Stimulated activated CD4-positive, alpha-beta T cell treated with anti-CD3 and anti-CD28 coated beads, Interleukin-12 subunit alpha, Interleukin-12 subunit beta, amount 100 ng/mL, for 48 hours (primary cell): ENCODE measurements at regions not wholly inside any gene's neighbourhood (a gene's known extent, or its start where the extent isn't known, plus 50 kb on each side); places are given as distances from the start of the nearest gene placed in this dataset.

Source experiments
- DNase-seq, 3 donors: peaks; one replicate each; pipeline ENCODE4 v3.0.0-alpha.2; 2020; ENCODE audit warnings: low read depth in 2 of 3, low spot score in 1 of 3

GRCh38 chr7:25358926-25359325, 130.6 kb upstream of the NPVF start:
- DNase-seq = no peak

- no peak for DNase-seq
These were observed 131.3 kb upstream of the NPVF start for GRCh38 chr7:25359471-25360059.

- no peak for DNase-seq
These were observed 132.2 kb upstream of the NPVF start for GRCh38 chr7:25360451-25360850.

DNA sequence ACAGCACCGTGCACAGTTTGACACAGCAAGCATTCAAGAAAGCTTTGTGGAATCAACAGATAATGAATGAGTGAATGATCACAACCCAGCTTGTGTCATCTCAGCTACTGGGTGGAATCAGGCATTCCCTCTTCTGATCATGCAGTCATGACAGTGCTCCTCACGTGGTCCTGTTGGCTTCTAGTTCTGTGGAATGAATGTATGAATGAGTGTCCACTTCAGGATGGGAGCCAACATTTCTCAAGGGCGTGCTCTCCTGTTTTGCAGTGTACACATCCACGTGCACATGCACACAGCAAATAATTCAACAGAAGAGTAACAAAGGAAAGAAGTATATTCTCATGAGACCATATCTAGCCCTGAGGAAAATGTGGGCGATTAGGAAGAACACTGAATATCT, 133.1 kb upstream of the NPVF start:
- DNase-seq = no peak

DNA sequence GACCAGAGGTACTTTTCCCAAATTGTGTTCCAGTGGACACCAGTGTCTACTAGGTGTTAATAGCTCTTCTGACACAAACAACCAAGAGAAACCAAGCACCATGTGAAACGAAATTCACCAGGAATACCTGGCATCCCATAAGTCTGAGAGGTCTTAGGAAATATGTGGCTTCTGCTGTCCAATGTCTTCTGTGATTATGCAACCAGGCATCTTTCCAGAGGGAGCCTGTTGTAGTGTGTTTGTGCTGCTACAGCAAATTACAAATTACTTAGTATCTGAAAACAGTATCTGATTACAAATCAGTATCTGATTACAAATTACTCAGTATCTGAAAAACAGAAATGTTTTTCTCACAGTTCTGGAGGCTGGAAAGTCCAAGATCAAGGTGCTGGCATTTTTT, 133.6 kb upstream of the NPVF start:
- DNase-seq = no peak

DNA sequence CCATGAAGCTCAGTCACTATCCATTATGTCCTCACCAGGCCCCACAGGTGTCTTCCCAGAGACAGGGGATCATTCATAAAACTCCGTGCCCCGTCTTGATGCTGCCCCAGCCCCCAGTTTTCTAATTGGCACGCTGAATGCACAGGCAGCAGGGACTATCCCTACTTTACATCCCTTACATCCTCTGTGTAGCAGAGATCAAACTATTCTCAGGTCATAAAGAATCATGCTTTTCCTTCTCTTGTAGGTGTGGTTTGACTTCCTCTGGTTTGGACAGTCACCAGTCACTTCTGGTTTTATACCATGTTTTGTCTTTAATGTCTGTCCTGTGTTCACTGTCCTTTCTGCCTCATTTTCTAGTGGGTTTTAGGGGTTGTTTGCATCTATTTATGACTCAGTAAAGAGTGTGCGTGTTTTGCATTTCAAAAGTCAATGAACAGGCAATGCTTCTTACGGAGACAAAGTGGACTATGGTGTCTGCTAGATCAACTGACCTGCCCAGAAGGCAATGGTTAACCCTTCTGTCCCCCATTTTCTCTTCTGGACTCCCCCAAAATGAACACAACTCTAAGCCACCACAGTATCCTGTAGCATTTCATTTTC, 140.4 kb upstream of the NPVF start:
- no peak for DNase-seq

DNA sequence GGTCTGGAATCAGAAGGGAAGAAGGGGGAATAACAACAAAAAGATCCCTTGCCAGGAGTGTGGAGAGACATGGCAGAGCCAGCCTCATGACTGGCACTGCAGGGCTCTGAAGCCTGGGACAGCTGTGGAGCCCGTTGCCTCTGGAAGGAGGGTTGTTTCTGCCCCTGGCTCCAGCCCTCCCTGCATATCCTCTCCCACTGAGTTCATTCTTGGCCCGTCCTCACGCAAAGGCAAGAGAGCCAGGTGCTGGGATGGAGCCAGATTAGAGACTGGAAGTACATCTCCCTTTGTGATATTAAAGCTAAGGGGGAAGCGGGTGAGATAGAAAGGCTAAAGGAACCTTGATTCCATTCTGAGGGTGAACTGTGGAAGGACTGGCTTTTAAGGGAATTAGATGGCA, 141.5 kb upstream of the NPVF start:
- DNase-seq = no peak

DNA sequence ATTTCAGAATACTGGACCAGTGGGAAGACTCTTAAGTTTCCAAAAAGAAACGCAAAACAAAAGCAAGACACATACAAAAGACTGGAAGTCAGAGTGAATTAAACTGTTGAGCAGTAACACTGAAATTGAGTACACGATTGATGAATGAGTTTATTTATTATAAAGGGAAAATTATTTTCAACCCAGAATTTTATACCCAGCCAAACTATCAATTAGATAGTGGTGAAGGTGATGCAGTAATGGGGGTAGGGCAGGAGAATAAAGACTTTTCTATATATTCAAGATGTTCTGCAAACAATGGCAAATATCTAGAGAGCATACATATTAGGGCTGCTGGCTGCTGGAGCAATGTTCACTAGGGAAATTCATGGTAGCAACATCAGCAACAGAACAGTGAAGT, 143.7 kb upstream of the NPVF start:
- DNase-seq = no peak

- DNase-seq = no peak
These were observed 147.7 kb upstream of the NPVF start for GRCh38 chr7:25375805-25376600.

DNA sequence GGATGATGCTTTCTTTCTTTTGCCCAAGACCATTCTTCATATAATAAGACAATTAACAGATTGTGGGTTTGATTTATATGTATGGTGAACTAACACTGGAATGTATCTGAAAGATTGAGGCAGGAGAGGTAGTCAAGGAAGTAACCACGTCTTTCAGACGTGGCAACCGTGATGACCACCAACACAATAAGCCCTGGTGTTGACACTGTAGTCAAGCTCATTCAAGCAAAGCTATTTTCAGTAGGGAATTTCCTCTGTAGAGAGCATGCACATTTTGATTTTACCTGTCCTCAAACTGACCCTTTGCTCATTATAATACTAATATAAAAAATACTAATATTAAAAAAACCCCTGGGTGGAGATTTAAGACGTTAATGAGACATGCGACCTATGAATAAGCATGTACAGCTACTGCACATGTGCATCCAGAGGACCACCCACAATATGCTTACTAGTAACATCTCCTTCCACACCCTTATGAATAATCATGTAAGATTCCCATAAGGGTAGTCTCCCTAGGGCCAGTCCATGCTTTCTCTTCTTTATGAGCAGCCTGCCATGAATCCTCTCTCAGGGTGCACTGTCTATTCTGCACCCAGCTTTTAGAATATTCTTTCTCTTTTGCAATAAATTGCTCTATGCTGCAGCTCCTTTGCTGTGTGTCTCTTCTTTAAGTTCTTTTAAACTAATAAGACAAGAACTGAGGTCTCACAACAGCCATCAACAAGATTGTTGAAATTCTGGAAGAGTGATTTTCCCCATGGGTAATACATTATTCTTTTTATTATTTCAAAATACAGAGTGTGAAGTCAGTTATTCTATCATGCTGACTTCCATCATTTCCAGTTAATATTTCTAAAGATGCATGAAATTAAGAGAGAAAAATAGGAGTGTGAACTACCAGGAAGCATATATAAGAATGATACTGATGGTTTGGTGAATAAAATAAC, 151.3 kb upstream of the NPVF start:
- no peak for DNase-seq

- DNase-seq = no peak
These were observed 153.7 kb upstream of the NPVF start for GRCh38 chr7:25381818-25382589.

DNA sequence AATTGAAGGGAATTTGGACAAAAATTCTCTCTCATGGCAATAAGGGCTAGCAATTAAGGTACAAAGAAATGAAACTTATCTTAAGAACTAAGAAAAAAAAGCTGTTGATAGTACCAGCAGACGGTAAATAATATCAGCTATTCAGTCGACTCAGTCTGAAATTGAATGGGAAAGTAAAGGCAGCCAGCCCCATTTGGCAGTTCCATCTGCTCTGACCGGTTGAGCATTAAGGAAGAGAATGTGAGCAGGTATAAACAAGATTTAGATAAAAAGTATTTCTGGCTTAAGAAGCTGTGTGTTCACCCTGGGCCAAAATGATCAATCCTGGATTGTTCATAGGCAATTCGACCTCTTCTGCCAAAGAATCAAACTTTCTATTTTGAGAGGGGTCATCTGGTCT, 154.6 kb upstream of the NPVF start:
- no peak for DNase-seq

DNA sequence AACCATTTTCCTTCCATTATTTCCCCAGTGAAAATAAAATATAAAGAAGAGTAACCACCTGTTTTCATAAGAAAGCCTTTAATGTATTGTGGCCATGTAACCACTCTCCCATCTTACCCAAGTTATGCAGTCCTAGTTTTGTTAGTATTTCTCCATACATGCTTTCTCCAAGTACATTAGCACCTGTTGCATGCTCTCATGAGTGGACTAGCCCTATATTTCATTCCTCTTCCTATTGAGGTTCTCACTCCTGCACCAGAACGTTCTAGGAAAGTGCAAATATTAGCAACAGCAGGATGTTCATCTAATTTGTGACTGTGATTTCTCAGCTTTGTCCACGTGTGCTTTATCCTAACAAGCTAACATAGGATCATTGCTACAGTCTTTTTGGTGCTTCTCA, 155.1 kb upstream of the NPVF start:
- DNase-seq = no peak

GRCh38 chr7:25384788-25385505, 156.7 kb upstream of the NPVF start:
- DNase-seq = no peak

- DNase-seq = no peak
These were observed 157.3 kb upstream of the NPVF start for GRCh38 chr7:25385506-25386136.

GRCh38 chr7:25386311-25386744, 158.0 kb upstream of the NPVF start:
- DNase-seq = no peak

DNA sequence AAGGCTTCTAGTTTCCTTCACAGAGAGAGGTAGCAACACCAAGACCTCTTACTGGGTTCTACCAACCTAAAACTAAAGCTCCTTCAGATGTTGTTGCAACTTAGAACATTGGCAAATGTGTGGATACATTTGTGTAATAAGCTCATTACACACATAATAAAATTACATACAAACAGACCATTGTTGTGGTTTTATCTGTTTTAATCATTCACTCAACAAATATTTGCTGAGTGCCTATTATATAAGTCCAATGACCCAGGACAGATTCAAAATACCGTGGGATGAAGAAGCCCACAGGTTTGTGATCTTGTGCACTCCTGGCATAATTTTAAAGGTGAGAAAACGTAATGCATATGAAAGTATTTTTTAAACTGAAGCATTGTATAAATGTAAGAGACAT, 160.4 kb upstream of the NPVF start:
- no peak for DNase-seq

GRCh38 chr7:25389489-25390106, 161.3 kb upstream of the NPVF start:
- peak in 1 of 3 donors; percentile 8 for DNase-seq

DNA sequence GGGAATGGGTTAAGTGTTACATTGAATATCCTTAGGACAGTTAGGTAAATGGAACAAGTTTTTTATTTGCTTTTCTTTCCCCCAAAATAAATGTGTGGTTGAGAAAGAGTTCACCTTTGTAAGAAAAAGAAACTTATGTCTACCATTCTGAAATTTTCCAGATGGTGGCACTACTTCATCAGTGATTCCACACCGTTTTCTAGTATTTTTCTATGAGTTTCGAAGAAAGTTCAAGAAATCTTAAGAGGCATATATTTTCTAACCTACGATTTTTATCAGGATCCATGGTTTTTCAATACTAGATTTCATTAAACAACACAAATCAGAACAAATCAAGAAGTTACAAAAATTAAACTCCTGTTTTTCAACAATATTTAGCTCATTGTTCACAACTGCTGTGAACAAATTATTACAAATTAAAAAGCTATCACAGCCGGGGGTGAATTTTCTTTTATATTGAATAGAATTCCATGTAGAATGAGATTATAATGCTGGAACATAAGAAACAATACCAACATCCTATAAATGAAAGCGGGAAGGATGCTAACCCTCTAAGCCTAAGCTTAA, 163.1 kb upstream of the NPVF start:
- no peak for DNase-seq
